Fibroblast of lung (primary cell): ENCODE measurements at regions not wholly inside any gene's neighbourhood (a gene's known extent, or its start where the extent isn't known, plus 50 kb on each side); places are given as distances from the start of the nearest gene placed in this dataset.

ENCODE experiments used
- DNase-seq, 2 donors: peaks; one replicate each; pipeline versions ENCODE4 v3.0.0 to v3.0.0-alpha.2; 2010; ENCODE audit warnings: low read depth in 2 of 2
- H2AFZ ChIP-seq: 2 replicates; pipeline ENCODE4 v1.5.1; 2012; ENCODE audit warnings: low read length, control low read depth, inconsistent platforms
- H3K27ac ChIP-seq: 2 replicates; pipeline ENCODE4 v1.5.1; 2011; ENCODE audit warnings: low read length, control low read depth; ENCODE audit not compliant: insufficient read depth
- H3K27me3 ChIP-seq: 2 replicates; pipeline ENCODE4 v1.5.1; 2011; ENCODE audit warnings: mild to moderate bottlenecking, low read length; ENCODE audit not compliant: control insufficient read depth, insufficient read depth
- H3K36me3 ChIP-seq: 2 replicates; pipeline ENCODE4 v1.5.1; 2011; ENCODE audit warnings: low read length; ENCODE audit not compliant: control insufficient read depth, insufficient read depth
- H3K4me1 ChIP-seq: 2 replicates; pipeline ENCODE4 v1.5.1; 2011; ENCODE audit warnings: low read length; ENCODE audit not compliant: control insufficient read depth, insufficient read depth; ENCODE audit errors: extremely low read depth
- H3K4me2 ChIP-seq: 2 replicates; pipeline ENCODE4 v1.5.1; 2011; ENCODE audit warnings: low read length, control low read depth; ENCODE audit not compliant: insufficient read depth; ENCODE audit errors: extremely low read depth
- H3K4me3 ChIP-seq, 4 experiments: fragments of 200-600 bp in 1 of 4; sonication (generic) in 1 of 4; replicated peaks in 1 of 4; 2 replicates each; pipeline ENCODE4 v1.5.1; 2011 to 2016; ENCODE audit warnings: low read length in 4 of 4, low read depth in 3 of 4, mild to moderate bottlenecking in 3 of 4, control low read depth in 2 of 4, inconsistent platforms in 1 of 4, mixed read lengths in 1 of 4; ENCODE audit not compliant: insufficient read depth in 1 of 4; ENCODE audit errors: control extremely low read depth in 1 of 4
- H3K79me2 ChIP-seq: 2 replicates; pipeline ENCODE4 v1.5.1; 2012; ENCODE audit warnings: mild to moderate bottlenecking, low read length, inconsistent platforms; ENCODE audit not compliant: control insufficient read depth, insufficient read depth
- H3K9ac ChIP-seq: 2 replicates; pipeline ENCODE4 v1.5.1; 2011; ENCODE audit warnings: mild to moderate bottlenecking, low read length, control low read depth; ENCODE audit not compliant: insufficient read depth
- H3K9me3 ChIP-seq: 2 replicates; pipeline ENCODE4 v1.5.1; 2012; ENCODE audit warnings: low read depth, low read length; ENCODE audit not compliant: control insufficient read depth, insufficient read depth
- H4K20me1 ChIP-seq: 2 replicates; pipeline ENCODE4 v1.5.1; 2011; ENCODE audit warnings: low read length; ENCODE audit not compliant: control insufficient read depth, insufficient read depth; ENCODE audit errors: extremely low read depth
- EZH2 ChIP-seq: IDR thresholded peaks from 2 replicates; pipeline ENCODE4 v1.5.1; 2012; ENCODE audit warnings: low read length, control low read depth, mild to moderate bottlenecking; ENCODE audit errors: missing control alignments
- TF ChIP-seq, protein P1 (sequence below), 2 donors: IDR thresholded peaks in 1 of 2; conservative IDR thresholded peaks in 1 of 2; 1 replicate in 1 of 2; 2 replicates in 1 of 2; pipeline ENCODE4 v1.5.1; 2011 to 2012; ENCODE audit warnings: low read length in 2 of 2, control low read depth in 1 of 2, inconsistent platforms in 1 of 2, low read depth in 1 of 2, mild to moderate bottlenecking in 1 of 2

DNA sequence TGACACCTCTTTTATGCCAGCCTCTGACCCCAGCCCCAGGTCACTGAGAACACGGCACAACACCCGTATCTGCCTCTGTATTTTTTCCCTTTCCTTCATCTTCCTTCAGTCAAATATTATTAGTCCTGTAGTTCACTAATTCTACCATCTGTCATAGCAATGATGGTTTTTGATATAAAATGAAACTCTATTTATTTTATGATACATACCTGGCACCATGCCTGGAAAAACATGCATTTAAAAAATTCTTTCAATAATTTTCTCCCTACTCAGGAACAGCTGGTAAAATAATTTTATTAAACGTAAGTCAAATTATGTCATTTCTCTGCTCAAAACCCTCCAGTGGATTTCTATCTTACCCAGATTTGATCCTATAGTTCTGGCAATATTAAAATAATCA, 224.7 kb downstream of the CDH7 start:
- Histone ChIP-seq H4K20me1 (no peaks in the 10 kb centered on the region), H3K4me3 (no peak overlapping the region), H3K9me3 (no peaks in the 10 kb centered on the region), H3K27ac (no peak overlapping the region), H3K27me3 (no peaks in the 10 kb centered on the region), H3K36me3 (no peaks in the 10 kb centered on the region), H3K4me1 (no peaks in the 10 kb centered on the region), H3K4me2 (no peak overlapping the region), H3K9ac (no peak overlapping the region), H2AFZ (no peak overlapping the region), H3K79me2 (no peaks in the 10 kb centered on the region)
- DNase-seq: peak in 1 of 2 donors; percentile 6
- TF ChIP-seq EZH2: no peak
- TF ChIP-seq, protein P1, sequence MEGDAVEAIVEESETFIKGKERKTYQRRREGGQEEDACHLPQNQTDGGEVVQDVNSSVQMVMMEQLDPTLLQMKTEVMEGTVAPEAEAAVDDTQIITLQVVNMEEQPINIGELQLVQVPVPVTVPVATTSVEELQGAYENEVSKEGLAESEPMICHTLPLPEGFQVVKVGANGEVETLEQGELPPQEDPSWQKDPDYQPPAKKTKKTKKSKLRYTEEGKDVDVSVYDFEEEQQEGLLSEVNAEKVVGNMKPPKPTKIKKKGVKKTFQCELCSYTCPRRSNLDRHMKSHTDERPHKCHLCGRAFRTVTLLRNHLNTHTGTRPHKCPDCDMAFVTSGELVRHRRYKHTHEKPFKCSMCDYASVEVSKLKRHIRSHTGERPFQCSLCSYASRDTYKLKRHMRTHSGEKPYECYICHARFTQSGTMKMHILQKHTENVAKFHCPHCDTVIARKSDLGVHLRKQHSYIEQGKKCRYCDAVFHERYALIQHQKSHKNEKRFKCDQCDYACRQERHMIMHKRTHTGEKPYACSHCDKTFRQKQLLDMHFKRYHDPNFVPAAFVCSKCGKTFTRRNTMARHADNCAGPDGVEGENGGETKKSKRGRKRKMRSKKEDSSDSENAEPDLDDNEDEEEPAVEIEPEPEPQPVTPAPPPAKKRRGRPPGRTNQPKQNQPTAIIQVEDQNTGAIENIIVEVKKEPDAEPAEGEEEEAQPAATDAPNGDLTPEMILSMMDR (conservative IDR thresholded peaks at IDR 0.05 in 1 of 2, IDR thresholded peaks at IDR 0.05 in 1 of 2; ENCODE audit: low read depth in 1 of 2, low read length in 2 of 2): no peak

DNA sequence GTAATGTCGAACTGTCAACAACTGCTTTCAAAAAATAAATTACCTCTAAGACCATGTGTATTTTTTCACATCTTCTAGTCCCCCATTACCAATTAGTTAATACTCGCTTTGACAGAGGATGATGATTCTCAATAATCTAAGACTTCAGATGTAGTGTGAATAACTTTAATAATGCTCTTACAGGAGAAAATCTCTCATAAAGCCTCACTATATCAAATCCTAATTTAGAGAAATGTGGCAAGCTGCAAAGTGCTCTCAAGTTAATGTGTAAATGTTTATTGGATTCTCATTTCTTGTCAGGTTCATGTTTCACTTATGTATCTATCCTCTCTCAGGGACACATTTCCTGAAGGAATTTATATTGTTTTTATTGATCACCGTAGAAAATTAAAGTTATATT, 223.9 kb downstream of the CDH7 start:
- no peaks in the 10 kb centered on the region for H3K27me3 ChIP-seq
- H3K79me2 ChIP-seq: no peaks in the 10 kb centered on the region
- H3K9ac ChIP-seq: no peak overlapping the region
- no peak overlapping the region for H3K4me2 ChIP-seq
- H3K9me3 ChIP-seq: no peaks in the 10 kb centered on the region
- H3K36me3 ChIP-seq: no peaks in the 10 kb centered on the region
- no peak for TF ChIP-seq EZH2
- TF ChIP-seq, protein P1 (conservative IDR thresholded peaks at IDR 0.05 in 1 of 2, IDR thresholded peaks at IDR 0.05 in 1 of 2; ENCODE audit: low read depth in 1 of 2, low read length in 2 of 2): no peak
- DNase-seq: no peak
- no peaks in the 10 kb centered on the region for H3K4me1 ChIP-seq
- H4K20me1 ChIP-seq: no peaks in the 10 kb centered on the region
- H2AFZ ChIP-seq: no peak overlapping the region
- H3K27ac ChIP-seq: no peak overlapping the region
- H3K4me3 ChIP-seq: no peak overlapping the region

- Histone ChIP-seq H3K36me3 (no peaks in the 10 kb centered on the region), H4K20me1 (no peaks in the 10 kb centered on the region), H3K79me2 (no peaks in the 10 kb centered on the region), H2AFZ (no peak overlapping the region), H3K4me2 (no peak overlapping the region), H3K4me1 (no peaks in the 10 kb centered on the region), H3K9me3 (no peaks in the 10 kb centered on the region), H3K27me3 (no peaks in the 10 kb centered on the region), H3K9ac (no peak overlapping the region), H3K27ac (no peak overlapping the region), H3K4me3 (no peak overlapping the region)
- DNase-seq: no peak
- TF ChIP-seq, protein P1 (conservative IDR thresholded peaks at IDR 0.05 in 1 of 2, IDR thresholded peaks at IDR 0.05 in 1 of 2; ENCODE audit: low read depth in 1 of 2, low read length in 2 of 2): no peak
- TF ChIP-seq EZH2: no peak
These were observed 217.6 kb downstream of the CDH7 start for GRCh38 chr18:65968239-65969004.
